ENCODE measurements at regions not wholly inside any gene's neighbourhood (a gene's known extent, or its start where the extent isn't known, plus 50 kb on each side); places are given as distances from the start of the nearest gene placed in this dataset.

DNA sequence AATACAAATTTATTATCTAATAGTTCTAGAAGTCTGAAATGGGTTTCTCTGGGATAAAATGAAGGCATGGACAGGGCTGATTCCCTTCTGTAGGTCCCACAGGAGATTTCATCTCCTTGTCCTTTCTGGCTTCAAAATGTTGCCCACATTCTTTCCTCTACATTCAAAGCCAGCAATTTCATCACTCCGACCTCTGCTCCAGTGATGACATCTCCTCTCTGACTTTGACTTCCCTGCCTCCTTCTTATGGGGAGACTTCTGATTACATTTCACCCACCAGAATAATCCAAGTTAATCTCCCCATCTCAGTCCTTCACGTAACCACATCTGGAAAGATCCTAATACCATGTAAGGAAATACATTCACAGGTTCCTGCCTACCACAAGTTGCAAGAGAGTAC, 358.0 kb upstream of the C1orf87 start:
- DNase-seq (ENCODE audit: low spot score): no peak

DNA sequence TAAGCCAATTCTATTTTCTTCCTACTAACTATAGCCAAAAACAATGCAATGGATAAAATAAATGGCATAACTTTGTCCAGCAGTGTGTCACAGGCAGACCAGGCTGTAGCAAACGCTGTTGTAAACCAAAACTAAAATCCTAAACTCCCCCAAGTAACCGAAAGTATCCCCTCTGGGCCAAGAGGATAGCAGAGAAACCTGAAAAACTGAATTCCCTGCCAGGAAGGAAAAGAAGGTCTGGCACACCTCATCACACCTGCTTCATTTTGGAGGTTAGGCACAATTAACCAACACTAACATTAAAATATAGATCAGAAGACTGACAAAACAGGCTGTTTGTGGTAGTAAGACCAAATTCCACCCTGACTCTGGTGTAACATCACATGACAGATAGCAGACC, 356.8 kb upstream of the C1orf87 start:
- no peak for DNase-seq (ENCODE audit: low spot score)

GRCh38 chr1:60428127-60428526, 354.6 kb upstream of the C1orf87 start:
- DNase-seq (ENCODE audit: low spot score): no peak

- no peak for DNase-seq (ENCODE audit: low spot score)
Observed at GRCh38 chr1:60427701-60428100, 354.1 kb upstream of the C1orf87 start.

- no peak for DNase-seq (ENCODE audit: low spot score)
Observed at GRCh38 chr1:60427194-60427593, 353.6 kb upstream of the C1orf87 start.

- DNase-seq (ENCODE audit: low spot score): no peak
Observed at GRCh38 chr1:60425528-60425927, 352.0 kb upstream of the C1orf87 start.

- no peak for DNase-seq (ENCODE audit: low spot score)
Observed at GRCh38 chr1:60423146-60423780, 349.7 kb upstream of the C1orf87 start.

GRCh38 chr1:60421965-60422364, 348.4 kb upstream of the C1orf87 start:
- no peak for DNase-seq (ENCODE audit: low spot score)

DNA sequence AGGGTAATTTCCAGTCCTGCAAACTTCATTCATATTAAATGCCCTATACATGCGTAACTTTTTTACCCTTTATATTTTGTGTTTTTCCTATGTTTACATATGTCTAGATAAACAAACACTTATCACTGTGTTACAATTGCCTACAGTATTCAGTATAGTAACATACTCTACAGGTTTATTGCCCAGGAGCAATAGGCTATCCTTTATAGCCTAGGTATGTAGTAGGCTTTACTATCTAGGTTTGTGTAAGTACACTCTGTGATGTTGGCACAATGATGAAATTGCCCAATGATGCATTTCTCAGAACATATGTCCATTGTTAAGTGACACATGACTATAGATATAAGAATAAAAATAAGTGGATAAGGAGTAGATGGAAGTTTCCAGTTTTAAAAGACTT, 345.5 kb upstream of the C1orf87 start:
- DNase-seq (ENCODE audit: low spot score): no peak

DNA sequence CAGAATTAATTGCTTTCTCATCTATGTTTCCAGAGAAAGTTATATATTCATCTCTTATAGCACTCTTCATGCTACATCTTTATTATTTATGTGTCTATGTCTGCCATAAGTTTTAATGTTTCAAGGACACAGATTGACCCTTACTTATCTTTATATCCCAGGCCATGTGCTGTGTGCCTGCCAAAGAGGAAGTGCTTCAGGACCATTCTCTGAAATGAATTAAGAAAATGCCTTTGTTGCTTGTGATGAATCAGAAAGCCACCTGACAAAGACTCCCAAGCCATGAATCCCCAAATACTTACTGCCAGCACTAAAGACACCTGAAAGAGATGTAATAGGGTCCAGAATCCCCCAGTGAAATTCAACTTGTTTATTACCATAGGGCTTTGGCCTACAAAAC, 342.1 kb upstream of the C1orf87 start:
- no peak for DNase-seq (ENCODE audit: low spot score)

GRCh38 chr1:60413091-60413490, 339.5 kb upstream of the C1orf87 start:
- DNase-seq (ENCODE audit: low spot score): no peak

DNA sequence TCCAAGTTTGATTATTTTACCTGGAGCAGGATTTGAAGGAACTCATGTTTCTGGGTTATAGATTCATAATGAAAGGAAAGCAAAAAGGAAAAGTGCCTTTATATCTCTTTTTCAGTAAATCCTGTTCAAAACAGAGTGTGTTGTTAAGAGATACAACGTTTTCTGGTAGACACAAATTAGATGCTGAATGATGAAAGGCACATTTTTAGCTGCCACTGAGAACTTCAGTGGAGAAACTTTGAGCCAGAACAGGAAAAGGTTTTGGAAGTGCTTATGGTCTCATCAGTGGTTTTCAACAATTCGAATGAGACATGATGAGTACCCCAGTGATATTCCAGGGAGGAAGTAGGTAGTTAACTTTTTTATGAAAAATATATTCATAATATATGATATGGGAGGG, 338.0 kb upstream of the C1orf87 start:
- DNase-seq (ENCODE audit: low spot score): no peak

DNA sequence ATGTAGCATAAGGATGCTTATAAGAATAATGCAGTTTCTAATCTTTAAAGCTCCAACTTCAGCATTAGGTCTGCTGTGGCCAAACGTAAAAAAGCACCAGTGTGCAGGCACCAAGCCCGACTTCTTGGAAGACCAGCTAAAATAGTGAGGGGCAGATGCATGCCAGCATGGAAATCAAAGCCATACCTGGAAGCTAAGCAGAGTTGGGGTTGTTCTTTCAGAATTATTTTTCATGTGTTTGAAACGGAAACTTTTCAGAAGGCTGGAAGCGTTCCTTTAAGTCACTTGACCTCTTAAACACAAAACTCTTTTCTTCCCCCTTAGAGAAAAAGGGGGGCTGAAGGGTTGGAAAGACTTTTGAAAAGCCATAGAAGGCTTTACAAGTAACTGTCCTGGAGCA, 329.2 kb upstream of the C1orf87 start:
- DNase-seq (ENCODE audit: low spot score): no peak

- no peak for DNase-seq (ENCODE audit: low spot score)
Observed at GRCh38 chr1:60402216-60402615, 328.6 kb upstream of the C1orf87 start.

GRCh38 chr1:60394436-60394835, 320.9 kb upstream of the C1orf87 start:
- DNase-seq (ENCODE audit: low spot score): no peak

DNA sequence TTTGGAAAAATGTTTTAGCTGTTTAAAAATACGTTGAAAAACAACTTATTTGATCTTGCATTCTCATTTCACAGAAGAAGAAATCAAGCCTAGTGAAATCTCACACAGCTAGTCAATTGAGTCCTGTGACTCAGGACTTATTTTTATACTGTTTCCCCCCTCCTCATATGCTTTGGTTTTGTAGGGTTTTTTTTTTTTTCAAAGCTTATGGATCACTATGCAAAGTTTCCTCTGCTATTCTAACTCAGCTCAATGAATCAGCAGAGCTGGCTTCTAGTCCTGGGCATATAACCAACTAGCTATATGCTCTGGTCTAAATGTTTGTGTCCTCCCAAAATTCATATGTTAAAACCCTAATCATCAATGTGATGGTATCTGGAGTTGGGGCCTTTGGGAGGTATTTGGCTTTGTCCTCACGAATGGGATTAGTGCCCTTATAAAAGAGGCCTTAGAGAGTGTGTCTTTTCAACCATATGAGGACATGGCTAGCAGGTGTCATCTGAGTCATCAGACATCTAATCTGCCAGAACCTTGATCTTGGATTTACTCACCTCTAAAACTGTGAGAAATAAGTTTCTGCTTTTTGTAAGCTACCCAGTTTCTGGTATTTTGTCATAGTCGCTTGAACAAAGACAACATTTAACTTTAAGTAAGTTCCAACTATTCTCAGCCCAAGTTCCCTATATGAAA, 317.2 kb upstream of the C1orf87 start:
- DNase-seq (ENCODE audit: low spot score): no peak

DNA sequence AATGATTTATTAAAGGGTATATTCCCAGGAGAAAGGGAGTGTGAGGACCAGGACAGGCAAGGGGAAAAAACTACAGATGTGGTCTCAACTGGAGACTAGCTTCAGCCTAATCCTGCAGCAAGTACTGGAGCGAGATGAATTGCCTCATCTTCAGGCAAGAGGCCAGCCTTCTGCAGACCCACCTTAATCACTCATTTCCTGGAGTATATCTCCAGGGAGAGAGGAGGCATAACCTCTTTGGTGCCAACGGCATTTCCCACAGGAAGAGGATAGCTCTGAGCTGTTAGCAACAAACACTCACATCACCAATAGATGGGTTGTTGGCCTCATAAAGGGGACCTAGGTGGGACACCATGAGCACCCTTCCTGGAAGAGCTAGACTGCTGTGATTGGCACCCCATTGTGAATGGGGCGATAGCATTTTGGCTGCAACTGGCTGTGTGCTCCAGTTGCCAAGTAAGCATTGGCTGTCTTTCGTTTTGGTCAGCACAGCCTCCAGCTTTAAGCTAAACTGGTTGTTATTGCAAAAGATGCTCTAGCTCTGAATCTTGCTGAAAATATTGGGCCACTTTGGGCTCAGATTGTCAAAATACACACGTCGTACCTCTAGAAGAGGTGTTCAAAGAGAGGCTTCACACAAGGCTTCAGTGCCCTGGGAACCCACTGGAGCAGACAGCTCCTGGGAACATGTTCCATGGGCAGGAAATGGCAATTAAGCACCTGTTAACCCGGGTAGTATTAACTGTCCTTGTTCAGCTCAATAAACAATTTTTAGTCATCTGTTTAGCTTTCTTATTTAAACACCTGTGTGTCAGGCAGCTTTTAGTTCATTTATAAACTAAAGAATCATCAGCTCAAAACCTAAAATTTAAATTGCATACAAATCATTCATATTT, 314.8 kb upstream of the C1orf87 start:
- no peak for DNase-seq (ENCODE audit: low spot score)

DNA sequence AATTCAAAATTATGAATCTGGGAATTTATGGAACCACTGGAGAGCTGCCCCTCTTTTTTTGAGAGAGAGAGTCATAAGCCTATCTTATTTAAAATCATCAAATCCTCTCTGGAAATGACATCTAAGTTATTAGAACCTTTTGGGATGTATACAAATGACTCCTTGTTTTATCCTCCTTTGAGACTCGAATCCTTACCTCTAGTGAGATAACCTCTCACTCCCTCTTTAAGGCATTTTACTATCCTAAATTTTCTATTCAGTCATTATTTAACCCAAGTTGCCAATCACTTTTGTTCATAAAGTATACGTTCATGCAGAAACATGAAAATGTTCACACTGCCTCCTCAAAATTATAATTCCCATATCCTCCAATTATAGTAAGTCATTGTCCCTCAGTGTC, 313.6 kb upstream of the C1orf87 start:
- no peak for DNase-seq (ENCODE audit: low spot score)

- no peak for DNase-seq (ENCODE audit: low spot score)
Observed at GRCh38 chr1:60386249-60386648, 312.7 kb upstream of the C1orf87 start.

GRCh38 chr1:60376196-60376595, 302.6 kb upstream of the C1orf87 start:
- no peak for DNase-seq (ENCODE audit: low spot score)

DNA sequence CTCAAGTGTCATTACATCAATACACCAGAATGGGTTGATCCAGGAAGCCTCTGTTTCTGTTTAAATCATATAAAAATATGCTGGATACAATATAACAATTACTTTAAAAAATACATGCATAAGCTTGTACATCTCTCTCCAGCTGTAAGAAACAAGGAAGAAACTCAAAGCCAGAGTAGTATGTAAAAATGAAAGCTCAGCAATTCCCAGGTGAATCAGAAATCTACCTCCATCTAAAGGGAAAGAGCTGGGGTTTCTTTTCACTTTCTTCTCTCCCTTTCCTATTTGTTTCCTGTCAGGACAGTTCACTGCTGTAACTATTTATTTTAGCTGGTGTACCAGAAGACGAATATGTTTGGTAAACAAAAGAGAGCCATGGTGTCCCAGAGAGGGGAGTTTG, 301.0 kb upstream of the C1orf87 start:
- DNase-seq (ENCODE audit: low spot score): no peak

DNA sequence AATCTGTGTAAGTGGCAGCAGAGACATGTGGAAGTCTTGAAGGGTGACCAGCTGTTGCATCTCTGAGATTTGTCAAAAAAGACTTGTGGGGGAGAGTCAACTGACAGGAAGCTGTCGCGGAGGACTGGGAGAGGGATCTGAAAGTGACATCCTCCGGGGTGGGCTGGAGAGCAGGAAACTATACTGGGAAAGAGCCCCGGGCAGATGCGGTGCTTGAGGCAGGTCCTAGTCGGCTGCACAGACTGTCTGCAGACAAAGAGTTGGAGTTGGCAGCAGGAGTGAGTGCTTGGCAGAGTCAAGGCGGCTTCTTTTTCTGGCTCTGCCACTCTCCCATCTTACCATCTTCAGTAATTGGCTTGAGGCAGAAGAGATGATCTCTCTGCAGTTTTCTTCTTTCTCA, 294.0 kb upstream of the C1orf87 start:
- no peak for DNase-seq (ENCODE audit: low spot score)

DNA sequence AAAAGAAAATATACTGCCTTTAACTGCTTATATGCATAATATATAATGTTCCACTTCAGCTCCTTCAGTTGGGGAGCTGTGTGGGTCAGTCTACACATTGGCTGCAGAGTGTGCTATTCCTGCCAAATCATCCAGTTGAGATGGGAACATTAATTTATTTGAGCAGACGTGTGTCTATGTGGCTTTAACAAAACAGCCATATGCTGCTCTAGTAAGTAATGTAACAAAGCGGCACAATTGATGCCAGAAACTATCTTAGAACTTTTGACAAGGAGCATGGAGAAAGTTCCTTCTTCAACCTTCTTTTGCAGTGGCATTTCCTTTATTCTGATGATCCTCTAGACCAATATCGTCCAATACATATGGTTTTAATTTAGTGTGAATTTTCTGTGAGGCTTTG, 285.9 kb upstream of the C1orf87 start:
- no peak for DNase-seq (ENCODE audit: low spot score)

Data from CD4-positive, alpha-beta T cell treated with Interleukin-6 at 100 ng/mL for 8 hours (primary cell).